Endothelial cell of umbilical vein (primary cell): ENCODE measurements at regions not wholly inside any gene's neighbourhood (a gene's known extent, or its start where the extent isn't known, plus 50 kb on each side); places are given as distances from the start of the nearest gene placed in this dataset.

Experiments
- BruUV-seq: library from RNA; stranded (reverse); fragments of 400-500 nt; replicated peaks from 2 replicates; lab custom pipeline; 2021; lab: Mats Ljungman, UMichigan
- CTCF ChIA-PET: fragments of 300-600, 350-600 bp; sonication (Branson Sonifier 250); formaldehyde crosslinking; loops from one replicate; lab custom pipeline; 2021; ENCODE audit warnings: antibody characterized with exemption, inconsistent platforms; lab: Charles Lee
- POLR2A ChIA-PET: fragments of 300-600, 350-600 bp; sonication (Branson Sonifier 250); formaldehyde crosslinking; loops from one replicate; lab custom pipeline; 2021; ENCODE audit warnings: antibody characterized with exemption, inconsistent platforms; lab: Charles Lee
- DNase-seq: peaks from one replicate; pipeline ENCODE4 v3.0.0-alpha.2; 2011; ENCODE audit warnings: low read depth, low spot score
- FAIRE-seq: peaks from 2 replicates; lab custom pipeline; 2011; peaks lifted over from hg19 to GRCh38; lab: Jason Lieb, UNC
- H2AFZ ChIP-seq: 2 replicates; pipeline ENCODE4 v1.6.0; 2012; ENCODE audit warnings: low read depth, low read length, control low read depth, inconsistent platforms
- H3K27ac ChIP-seq: 2 replicates; pipeline ENCODE4 v1.5.1; 2011; ENCODE audit warnings: low read depth, mild to moderate bottlenecking, control low read depth, low read length, moderate library complexity; ENCODE audit not compliant: insufficient read depth
- H3K27me3 ChIP-seq, 2 experiments: 2 replicates each; pipeline versions ENCODE4 v1.6.0 to v1.6.1; 2011; ENCODE audit warnings: low read length in 2 of 2, mixed read lengths in 1 of 2; ENCODE audit not compliant: control insufficient read depth in 2 of 2, insufficient read depth in 2 of 2
- H3K36me3 ChIP-seq, 2 experiments: 2 replicates in 1 of 2; 3 replicates in 1 of 2; pipeline ENCODE4 v1.5.1; 2011; ENCODE audit warnings: low read length in 2 of 2, mild to moderate bottlenecking in 1 of 2, moderate library complexity in 1 of 2; ENCODE audit not compliant: control insufficient read depth in 2 of 2, insufficient read depth in 2 of 2; ENCODE audit errors: extremely low read depth in 1 of 2
- H3K4me1 ChIP-seq: 3 replicates; pipeline ENCODE4 v1.5.1; 2011; ENCODE audit warnings: mild to moderate bottlenecking, low read length; ENCODE audit not compliant: control insufficient read depth, insufficient read depth; ENCODE audit errors: extremely low read depth
- H3K4me2 ChIP-seq: 2 replicates; pipeline ENCODE4 v1.6.1; 2011; ENCODE audit warnings: low read length, control low read depth, mixed read lengths; ENCODE audit not compliant: insufficient read depth
- H3K4me3 ChIP-seq, 3 experiments: fragments of 200-600 bp in 1 of 3; sonication (generic), shearing (Covaris generic) in 1 of 3; replicated peaks in 1 of 3; 2 replicates each; pipeline ENCODE4 v1.5.1; 2011 to 2016; ENCODE audit warnings: control low read depth in 3 of 3, low read length in 3 of 3, mild to moderate bottlenecking in 2 of 3, inconsistent platforms in 1 of 3, low read depth in 1 of 3, moderate library complexity in 1 of 3; ENCODE audit not compliant: insufficient read depth in 1 of 3
- H3K79me2 ChIP-seq: 2 replicates; pipeline ENCODE4 v1.6.0; 2012; ENCODE audit warnings: low read length, inconsistent platforms; ENCODE audit not compliant: control insufficient read depth, insufficient read depth
- H3K9ac ChIP-seq: replicated peaks from 2 replicates; pipeline ENCODE3; 2011; ENCODE audit warnings: low read length, control low read depth; ENCODE audit not compliant: insufficient read depth; ENCODE audit errors: extremely low read depth
- H3K9me1 ChIP-seq: replicated peaks from 3 replicates; pipeline ENCODE4 v1.6.0; 2011; ENCODE audit warnings: mild to moderate bottlenecking, low read length; ENCODE audit not compliant: control insufficient read depth, insufficient read depth; ENCODE audit errors: extremely low read depth
- H3K9me3 ChIP-seq: replicated peaks from 2 replicates; pipeline ENCODE4 v1.5.1; 2012; ENCODE audit warnings: low read length, inconsistent platforms; ENCODE audit not compliant: control insufficient read depth, insufficient read depth
- H4K20me1 ChIP-seq: replicated peaks from 2 replicates; pipeline ENCODE3; 2011; ENCODE audit warnings: mild to moderate bottlenecking, low read length; ENCODE audit not compliant: control insufficient read depth, insufficient read depth; ENCODE audit errors: extremely low read depth
- CTCF ChIP-seq, 2 donors: IDR thresholded peaks; 1 replicate in 1 of 2; 2 replicates in 1 of 2; pipeline ENCODE4 v1.5.1; 2011; ENCODE audit warnings: low read length in 2 of 2, mild to moderate bottlenecking in 2 of 2, moderate library complexity in 2 of 2, control low read depth in 1 of 2, inconsistent platforms in 1 of 2, low read depth in 1 of 2; ENCODE audit not compliant: insufficient read depth in 1 of 2; ENCODE audit errors: extremely low read depth in 1 of 2
- EZH2 ChIP-seq: IDR thresholded peaks from 2 replicates; pipeline ENCODE4 v1.6.1; 2012; ENCODE audit warnings: borderline replicate concordance, low read depth, mild to moderate bottlenecking, moderate library complexity, low read length, inconsistent platforms; ENCODE audit not compliant: severe bottlenecking
- GATA2 ChIP-seq: IDR thresholded peaks from 2 replicates; pipeline ENCODE4 v1.7.0; 2011; ENCODE audit warnings: low read depth, mild to moderate bottlenecking, moderate library complexity, mixed read lengths, low read length; ENCODE audit not compliant: insufficient read length, insufficient read depth
- JUN ChIP-seq: IDR thresholded peaks from 2 replicates; pipeline ENCODE4 v1.6.1; 2011; ENCODE audit warnings: borderline replicate concordance, low read depth; ENCODE audit not compliant: insufficient read length, insufficient read depth
- MAX ChIP-seq: IDR thresholded peaks from 2 replicates; pipeline ENCODE4 v1.6.1; 2011; ENCODE audit not compliant: insufficient read depth, insufficient read length
- MYC ChIP-seq: IDR thresholded peaks from one replicate; pipeline ENCODE4 v1.6.1; 2011; ENCODE audit warnings: mild to moderate bottlenecking, low read depth, low read length
- POLR2A ChIP-seq: IDR thresholded peaks from 2 replicates; pipeline ENCODE4 v1.6.1; 2012; ENCODE audit warnings: low read depth, mild to moderate bottlenecking, control low read depth, low read length
- POLR2AphosphoS5 ChIP-seq: IDR thresholded peaks from 2 replicates; pipeline ENCODE4 v1.6.1; 2012; ENCODE audit warnings: low read depth, mild to moderate bottlenecking, control low read depth, low read length, moderate library complexity; ENCODE audit not compliant: insufficient read depth
- dilution Hi-C: fragments of 300-500 bp; cut with MboI; formaldehyde crosslinking; loops from one replicate; pipeline ENCODE4 v1.15.0; 2019; ENCODE audit warnings: low sequenced_read_pairs; ENCODE audit not compliant: extremely low pct_ligation_motif_present
- intact Hi-C: fragments of 100-400 bp; cut with micrococcal nuclease; formaldehyde crosslinking; loops from one replicate; pipeline ENCODE4 v1.10.0; 2022

- Histone ChIP-seq H3K27ac (no peak overlapping the region), H3K79me2 (no peaks in the 10 kb centered on the region), H3K4me3 (no peak overlapping the region), H3K9me1 (no peaks in the 10 kb centered on the region), H3K9me3 (no peaks in the 10 kb centered on the region), H3K9ac (no peak overlapping the region), H3K27me3 (no peaks in the 10 kb centered on the region), H4K20me1 (no peaks in the 10 kb centered on the region), H2AFZ (no peak overlapping the region), H3K4me2 (no peak overlapping the region), H3K4me1 (no peaks in the 10 kb centered on the region), H3K36me3 (no peaks in the 10 kb centered on the region)
- TF ChIP-seq JUN (no peak), EZH2 (no peak), POLR2AphosphoS5 (no peak), CTCF (IDR thresholded peaks at IDR 0.05; ENCODE audit: extremely low read depth in 1 of 2, insufficient read depth in 1 of 2, low read depth in 1 of 2, low read length in 2 of 2) (no peak), GATA2 (no peak), POLR2A (no peak), MAX (no peak), MYC (no peak)
- intact Hi-C loops (no loop called here), dilution Hi-C loops (no loop called here)
- no peak for DNase-seq
- no peak for FAIRE-seq
- ChIA-PET POLR2A (interaction anchor here (0.6 kb wide), 1 partner anchor 237 kb away, joined by 3 read pairs; no protein-coding TSS in a partner anchor), CTCF (no interaction called here)
- no TSS peak for BruUV-seq
These were observed 304.9 kb downstream of the TLE3 start for GRCh38 chr15:69792823-69793222.
